HG02610 (cell line): ENCODE measurements at regions not wholly inside any gene's neighbourhood (a gene's known extent, or its start where the extent isn't known, plus 50 kb on each side); places are given as distances from the start of the nearest gene placed in this dataset.
A peak's percentile ranks its signal among the peaks of the same experiment; 100 is the strongest.
"Not testable (repeated sequence)": the region's sequence is repeated elsewhere in the genome, so short reads cannot be mapped to it uniquely, and the experiment has no call there.

ENCODE experiments used
- ATAC-seq: cut with Tn5 transposase; IDR thresholded peaks from one replicate; pipeline ENCODE4 v1.9.1; 2021; ENCODE audit warnings: mild to moderate bottlenecking, moderate library complexity; ENCODE audit not compliant: unreplicated experiment

- not testable (repeated sequence) for ATAC-seq
These were observed 236.9 kb upstream of the DUSP10 start for GRCh38 chr1:221978631-221979334.

- ATAC-seq: not testable (repeated sequence)
These were observed 231.9 kb upstream of the DUSP10 start for GRCh38 chr1:221973787-221974186.

- no peak for ATAC-seq
These were observed 230.7 kb upstream of the DUSP10 start for GRCh38 chr1:221972276-221973235.

GRCh38 chr1:221971035-221971434 is 229.1 kb upstream of the DUSP10 start:
- ATAC-seq: not testable (repeated sequence)

- not testable (repeated sequence) for ATAC-seq
These were observed 227.5 kb upstream of the DUSP10 start for GRCh38 chr1:221969298-221969858.

- not testable (repeated sequence) for ATAC-seq
These were observed 225.6 kb upstream of the DUSP10 start for GRCh38 chr1:221967538-221967937.

GRCh38 chr1:221966888-221967287 is 225.0 kb upstream of the DUSP10 start:
- not testable (repeated sequence) for ATAC-seq

GRCh38 chr1:221965891-221966290 is 224.0 kb upstream of the DUSP10 start:
- not testable (repeated sequence) for ATAC-seq

- ATAC-seq: no peak
These were observed 223.4 kb upstream of the DUSP10 start for GRCh38 chr1:221965252-221965651.

GRCh38 chr1:221963742-221964141 is 221.9 kb upstream of the DUSP10 start:
- no peak for ATAC-seq

- ATAC-seq: no peak
These were observed 220.5 kb upstream of the DUSP10 start for GRCh38 chr1:221962385-221962784.

GRCh38 chr1:221961532-221962292 is 219.8 kb upstream of the DUSP10 start:
- ATAC-seq: peak; percentile 93

- not testable (repeated sequence) for ATAC-seq
These were observed 216.3 kb upstream of the DUSP10 start for GRCh38 chr1:221958161-221958562.

GRCh38 chr1:221957350-221957749 is 215.5 kb upstream of the DUSP10 start:
- not testable (repeated sequence) for ATAC-seq

- no peak for ATAC-seq
These were observed 208.1 kb upstream of the DUSP10 start for GRCh38 chr1:221949996-221950395.

GRCh38 chr1:221948459-221948858 is 206.6 kb upstream of the DUSP10 start:
- no peak for ATAC-seq

- no peak for ATAC-seq
These were observed 205.8 kb upstream of the DUSP10 start for GRCh38 chr1:221947731-221948130.

GRCh38 chr1:221946768-221947167 is 204.9 kb upstream of the DUSP10 start:
- no peak for ATAC-seq

- ATAC-seq: no peak
These were observed 203.8 kb upstream of the DUSP10 start for GRCh38 chr1:221945669-221946068.

GRCh38 chr1:221944247-221944870 is 202.5 kb upstream of the DUSP10 start:
- ATAC-seq: no peak
